ENCODE measurements at regions not wholly inside any gene's neighbourhood (a gene's known extent, or its start where the extent isn't known, plus 50 kb on each side); places are given as distances from the start of the nearest gene placed in this dataset.

GRCh38 chr11:79694368-79694767 lies 253.5 kb upstream of the TENM4 start:
- H2AFZ ChIP-seq (ENCODE audit: low read length) = no peak overlapping the region
- H3K4me1 ChIP-seq (ENCODE audit: insufficient read depth, low read length) = no peaks in the 10 kb centered on the region
- TF ChIP-seq, protein P1, sequence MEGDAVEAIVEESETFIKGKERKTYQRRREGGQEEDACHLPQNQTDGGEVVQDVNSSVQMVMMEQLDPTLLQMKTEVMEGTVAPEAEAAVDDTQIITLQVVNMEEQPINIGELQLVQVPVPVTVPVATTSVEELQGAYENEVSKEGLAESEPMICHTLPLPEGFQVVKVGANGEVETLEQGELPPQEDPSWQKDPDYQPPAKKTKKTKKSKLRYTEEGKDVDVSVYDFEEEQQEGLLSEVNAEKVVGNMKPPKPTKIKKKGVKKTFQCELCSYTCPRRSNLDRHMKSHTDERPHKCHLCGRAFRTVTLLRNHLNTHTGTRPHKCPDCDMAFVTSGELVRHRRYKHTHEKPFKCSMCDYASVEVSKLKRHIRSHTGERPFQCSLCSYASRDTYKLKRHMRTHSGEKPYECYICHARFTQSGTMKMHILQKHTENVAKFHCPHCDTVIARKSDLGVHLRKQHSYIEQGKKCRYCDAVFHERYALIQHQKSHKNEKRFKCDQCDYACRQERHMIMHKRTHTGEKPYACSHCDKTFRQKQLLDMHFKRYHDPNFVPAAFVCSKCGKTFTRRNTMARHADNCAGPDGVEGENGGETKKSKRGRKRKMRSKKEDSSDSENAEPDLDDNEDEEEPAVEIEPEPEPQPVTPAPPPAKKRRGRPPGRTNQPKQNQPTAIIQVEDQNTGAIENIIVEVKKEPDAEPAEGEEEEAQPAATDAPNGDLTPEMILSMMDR (conservative IDR thresholded peaks at IDR 0.05) = no peak
- no peak overlapping the region for H3K9ac ChIP-seq (ENCODE audit: extremely low read depth, insufficient read length, low read length)
- H3K79me1 ChIP-seq (ENCODE audit: insufficient read depth, low read depth, low read length, poor library complexity, severe bottlenecking) = no peaks in the 10 kb centered on the region
- H3K4me2 ChIP-seq (ENCODE audit: insufficient read depth, insufficient read length, low read length) = no peak overlapping the region
- H2BK15ac ChIP-seq (ENCODE audit: low read depth, low read length) = no peak overlapping the region
- H3K36me3 Mint-ChIP-seq (ENCODE audit: insufficient read depth in 1 of 3, low read depth in 3 of 3) = no peaks in the 10 kb centered on the region
- H3K4me1 Mint-ChIP-seq = no peaks in the 10 kb centered on the region
- H3K79me2 ChIP-seq (ENCODE audit: insufficient read depth, low read length) = no peaks in the 10 kb centered on the region
- DNase-seq = no peak
- H2BK120ac ChIP-seq (ENCODE audit: low read depth, low read length, poor library complexity, severe bottlenecking) = no peak overlapping the region
- no peaks in the 10 kb centered on the region; the same call in 1 of the 2 replicates for H3K27me3 Mint-ChIP-seq (ENCODE audit: low read depth)
- H3K27ac Mint-ChIP-seq = no peak overlapping the region
- no peaks in the 10 kb centered on the region for H3K9me3 ChIP-seq (ENCODE audit: control insufficient read depth, low read depth, low read length)
- H3K4me3 Mint-ChIP-seq = no peak overlapping the region
- H3K4ac ChIP-seq (ENCODE audit: low read depth, low read length) = no peak overlapping the region
- H2BK12ac ChIP-seq (ENCODE audit: insufficient read length, low read depth, low read length) = no peak overlapping the region
- H3T11ph ChIP-seq (ENCODE audit: low read length) = no peak overlapping the region
- WGBS (ENCODE audit: extremely low coverage, insufficient read length, low lambda C conversion rate) = no CpG with 5 or more reads among the region's 1 CpG
- no peak overlapping the region for H4K5ac ChIP-seq (ENCODE audit: insufficient read length, low read depth, low read length)
- H2BK20ac ChIP-seq (ENCODE audit: low read depth, low read length, poor library complexity, severe bottlenecking) = no peak overlapping the region
- H2BK5ac ChIP-seq (ENCODE audit: insufficient read length, low read length) = no peak overlapping the region
- H4K20me1 ChIP-seq (ENCODE audit: control insufficient read depth, insufficient read depth, insufficient read length) = no peaks in the 10 kb centered on the region
- no peaks in the 10 kb centered on the region for H3K27me3 ChIP-seq (ENCODE audit: insufficient read depth, low read length)
- no peak overlapping the region for H3K14ac ChIP-seq (ENCODE audit: insufficient read depth, low read length)
- H4K8ac ChIP-seq (replicated peaks; ENCODE audit: insufficient read length, low read depth, low read length) = no peak overlapping the region
- H3K18ac ChIP-seq (ENCODE audit: insufficient read length, low read depth, low read length) = no peak overlapping the region
- no peak overlapping the region for H4K91ac ChIP-seq (ENCODE audit: insufficient read length, low read depth, low read length)
- H2AK5ac ChIP-seq (ENCODE audit: insufficient read length, low read length) = no peak overlapping the region
- H3K23ac ChIP-seq (ENCODE audit: insufficient read length, low read depth, low read length) = no peak overlapping the region
- H3K56ac ChIP-seq (ENCODE audit: insufficient read length, low read depth, low read length) = no peak overlapping the region
- H3K23me2 ChIP-seq (ENCODE audit: insufficient read length, low read depth, low read length, poor library complexity, severe bottlenecking) = no peaks in the 10 kb centered on the region
- H3K27ac ChIP-seq (ENCODE audit: insufficient read length, low read depth, low read length) = no peak overlapping the region
- no peaks in the 10 kb centered on the region for H3K9me3 Mint-ChIP-seq

Data from H9 (cell line).